HG03520 (cell line): ENCODE measurements at regions not wholly inside any gene's neighbourhood (a gene's known extent, or its start where the extent isn't known, plus 50 kb on each side); places are given as distances from the start of the nearest gene placed in this dataset.

ENCODE experiments used
- ATAC-seq: cut with Tn5 transposase; IDR thresholded peaks from one replicate; pipeline ENCODE4 v1.9.1; 2021; ENCODE audit warnings: mild to moderate bottlenecking, moderate library complexity; ENCODE audit not compliant: unreplicated experiment

- no peak for ATAC-seq
Measured at GRCh38 chr11:13868710-13869397, 93.7 kb upstream of the SPON1 start.

GRCh38 chr11:13869398-13869886 lies 93.1 kb upstream of the SPON1 start:
- no peak for ATAC-seq

- ATAC-seq = no peak
Measured at GRCh38 chr11:13874597-13874996, 87.9 kb upstream of the SPON1 start.

- no peak for ATAC-seq
Measured at GRCh38 chr11:13875643-13876042, 86.9 kb upstream of the SPON1 start.

GRCh38 chr11:13876423-13876822 lies 86.1 kb upstream of the SPON1 start:
- ATAC-seq = no peak

- ATAC-seq = no peak
Measured at GRCh38 chr11:13878077-13878476, 84.4 kb upstream of the SPON1 start.

- no peak for ATAC-seq
Measured at GRCh38 chr11:13880634-13881033, 81.9 kb upstream of the SPON1 start.

GRCh38 chr11:13881226-13881905 lies 81.2 kb upstream of the SPON1 start:
- ATAC-seq = no peak

GRCh38 chr11:13883042-13883441 lies 79.5 kb upstream of the SPON1 start:
- peak; percentile 92 for ATAC-seq

- no peak for ATAC-seq
Measured at GRCh38 chr11:13883589-13883988, 78.9 kb upstream of the SPON1 start.

GRCh38 chr11:13884158-13884799 lies 78.2 kb upstream of the SPON1 start:
- ATAC-seq = no peak

- no peak for ATAC-seq
Measured at GRCh38 chr11:13885083-13885482, 77.4 kb upstream of the SPON1 start.

- ATAC-seq = no peak
Measured at GRCh38 chr11:13889552-13890249, 72.8 kb upstream of the SPON1 start.

- ATAC-seq = no peak
Measured at GRCh38 chr11:13891911-13892310, 70.6 kb upstream of the SPON1 start.

GRCh38 chr11:13896175-13896980 lies 66.1 kb upstream of the SPON1 start:
- ATAC-seq = no peak

GRCh38 chr11:13896981-13897353 lies 65.6 kb upstream of the SPON1 start:
- ATAC-seq = no peak

- ATAC-seq = no peak
Measured at GRCh38 chr11:13897646-13898276, 64.8 kb upstream of the SPON1 start.

GRCh38 chr11:13899603-13900002 lies 62.9 kb upstream of the SPON1 start:
- no peak for ATAC-seq

GRCh38 chr11:13902523-13902922 lies 60.0 kb upstream of the SPON1 start:
- no peak for ATAC-seq

- no peak for ATAC-seq
Measured at GRCh38 chr11:13905137-13905781, 57.3 kb upstream of the SPON1 start.
